ENCODE measurements at regions not wholly inside any gene's neighbourhood (a gene's known extent, or its start where the extent isn't known, plus 50 kb on each side); places are given as distances from the start of the nearest gene placed in this dataset.

GRCh38 chr18:6576718-6577375, 152.7 kb upstream of the ARHGAP28 start:
- no peak for TF ChIP-seq CTCF (IDR thresholded peaks at IDR 0.05)
- no peak for TF ChIP-seq POLR2A (IDR thresholded peaks at IDR 0.05)
